Activated B cell treated with CpG ODN at 0.5 μM for 24 hours (primary cell): ENCODE measurements at regions not wholly inside any gene's neighbourhood (a gene's known extent, or its start where the extent isn't known, plus 50 kb on each side); places are given as distances from the start of the nearest gene placed in this dataset.

Source experiments
- ATAC-seq: fragments of 200-7000 bp; cut with Tn5 transposase; one replicate; pipeline ENCODE4 v1.10.0; 2021; ENCODE audit warnings: low read depth, mild to moderate bottlenecking, moderate library complexity
- CTCF ChIA-PET: fragments of 350-600 bp; sonication (Branson Sonifier 250); formaldehyde crosslinking; loops from one replicate; lab custom pipeline; 2021; ENCODE audit warnings: antibody characterized with exemption; lab: Charles Lee
- POLR2A ChIA-PET: fragments of 350-600 bp; sonication (Branson Sonifier 250); formaldehyde crosslinking; loops from one replicate; lab custom pipeline; 2021; ENCODE audit warnings: antibody characterized with exemption; lab: Charles Lee
- DNase-seq: peaks from one replicate; pipeline ENCODE4 v3.0.0; 2022
- H3K27ac Mint-ChIP-seq: one replicate; pipeline ENCODE4 v1.8.0; 2020; ENCODE audit warnings: mixed read lengths
- H3K27me3 Mint-ChIP-seq: one replicate; pipeline ENCODE4 v1.8.0; 2021; ENCODE audit warnings: mixed read lengths
- H3K36me3 Mint-ChIP-seq: one replicate; pipeline ENCODE4 v1.8.0; 2021; ENCODE audit warnings: low read depth, mixed read lengths
- H3K4me1 Mint-ChIP-seq: one replicate; pipeline ENCODE4 v1.8.0; 2021; ENCODE audit warnings: mixed read lengths
- H3K4me3 Mint-ChIP-seq: one replicate; pipeline ENCODE4 v1.8.0; 2020; ENCODE audit warnings: mild to moderate bottlenecking, mixed read lengths
- H3K9me3 Mint-ChIP-seq: one replicate; pipeline ENCODE4 v1.8.0; 2020; ENCODE audit warnings: mixed read lengths
- CTCF ChIP-seq: fragments of 200-600 bp; IDR thresholded peaks from one replicate; pipeline ENCODE4 v1.8.0; 2022; ENCODE audit warnings: antibody characterized with exemption, mild to moderate bottlenecking
- intact Hi-C: fragments of 100-400 bp; cut with micrococcal nuclease; formaldehyde crosslinking; loops from one replicate; pipeline ENCODE4 v1.15.1; 2024

GRCh38 chr1:108075055-108075454 lies 110.1 kb upstream of the VAV3 start:
- Mint-ChIP-seq H3K36me3 (no peaks in the 10 kb centered on the region), H3K4me1 (peaks cover 61% of the 10 kb centered on the region), H3K4me3 (no peak overlapping the region), H3K27ac (peak overlapping the region; percentile 37), H3K9me3 (no peaks in the 10 kb centered on the region), H3K27me3 (no peaks in the 10 kb centered on the region)
- ChIA-PET POLR2A (no interaction called here), CTCF (no interaction called here)
- ATAC-seq: peak; percentile 87
- no peak for DNase-seq
- TF ChIP-seq CTCF: no peak
- intact Hi-C loops: loop anchor here (1.0 to 2.0 kb wide), 2 partner anchors 32 to 110 kb away; partner anchors contain the start of gene VAV3

- H3K27ac Mint-ChIP-seq: no peak overlapping the region
- no peak for TF ChIP-seq CTCF
- no peaks in the 10 kb centered on the region for H3K36me3 Mint-ChIP-seq
- H3K27me3 Mint-ChIP-seq: no peaks in the 10 kb centered on the region
- CTCF ChIA-PET: no interaction called here
- ATAC-seq (no peak), DNase-seq (no peak)
- no peak overlapping the region for H3K4me3 Mint-ChIP-seq
- intact Hi-C loops: no loop called here
- H3K9me3 Mint-ChIP-seq: no peaks in the 10 kb centered on the region
- peaks cover 44% of the 10 kb centered on the region for H3K4me1 Mint-ChIP-seq
- POLR2A ChIA-PET: no interaction called here
These were observed 107.8 kb upstream of the VAV3 start for GRCh38 chr1:108072776-108073175.

GRCh38 chr1:108072212-108072611 lies 107.2 kb upstream of the VAV3 start:
- CTCF ChIA-PET: no interaction called here

GRCh38 chr1:108071601-108072000 lies 106.6 kb upstream of the VAV3 start:
- Mint-ChIP-seq H3K9me3 (no peaks in the 10 kb centered on the region), H3K4me3 (no peak overlapping the region), H3K27ac (no peak overlapping the region), H3K36me3 (no peaks in the 10 kb centered on the region), H3K4me1 (peaks cover 33% of the 10 kb centered on the region), H3K27me3 (no peaks in the 10 kb centered on the region)
- ATAC-seq (no peak), DNase-seq (no peak)
- intact Hi-C loops: no loop called here
- CTCF ChIA-PET: no interaction called here
- POLR2A ChIA-PET: interaction anchor here (1.1 kb wide), 1 partner anchor 11 kb away, joined by 3 read pairs; no protein-coding TSS in a partner anchor
- no peak for TF ChIP-seq CTCF

More at GRCh38 chr1:108072212-108072611, 107.2 kb upstream of the VAV3 start:
- no peaks in the 10 kb centered on the region for H3K36me3 Mint-ChIP-seq
- H3K4me3 Mint-ChIP-seq: no peak overlapping the region
- H3K4me1 Mint-ChIP-seq: peaks cover 39% of the 10 kb centered on the region
- no peaks in the 10 kb centered on the region for H3K27me3 Mint-ChIP-seq
- H3K27ac Mint-ChIP-seq: no peak overlapping the region
- intact Hi-C loops: no loop called here
- TF ChIP-seq CTCF: no peak
- ATAC-seq: no peak
- no peaks in the 10 kb centered on the region for H3K9me3 Mint-ChIP-seq
- no peak for DNase-seq
- POLR2A ChIA-PET: no interaction called here

GRCh38 chr1:108070662-108071061 lies 105.7 kb upstream of the VAV3 start:
- no peak for TF ChIP-seq CTCF
- H3K36me3 Mint-ChIP-seq: no peaks in the 10 kb centered on the region
- H3K4me1 Mint-ChIP-seq: peaks cover 29% of the 10 kb centered on the region
- POLR2A ChIA-PET: interaction anchor here (1.1 kb wide), 2 partner anchors 12 to 29 kb away, joined by 3 read pairs; no protein-coding TSS in a partner anchor
- DNase-seq: no peak
- no peaks in the 10 kb centered on the region for H3K9me3 Mint-ChIP-seq
- H3K27me3 Mint-ChIP-seq: no peaks in the 10 kb centered on the region
- H3K27ac Mint-ChIP-seq: no peak overlapping the region
- intact Hi-C loops: no loop called here
- CTCF ChIA-PET: no interaction called here
- H3K4me3 Mint-ChIP-seq: no peak overlapping the region
- no peak for ATAC-seq
